Gastrocnemius medialis (tissue), 4 donors: ENCODE measurements at regions not wholly inside any gene's neighbourhood (a gene's known extent, or its start where the extent isn't known, plus 50 kb on each side); places are given as distances from the start of the nearest gene placed in this dataset.

Experiments
- POLR2A ChIP-seq, 2 donors: fragments of 450-650 bp; IDR thresholded peaks; one replicate each; pipeline ENCODE4 v1.6.1; 2017; ENCODE audit warnings: antibody characterized with exemption in 2 of 2, mild to moderate bottlenecking in 2 of 2, moderate library complexity in 2 of 2
- TF ChIP-seq, protein P1 (sequence below), 5 experiments: fragments of 450-650 bp in 3 of 5; fragments of 200-600 bp in 2 of 5; sonication (generic) in 2 of 5; IDR thresholded peaks in 4 of 5; conservative IDR thresholded peaks in 1 of 5; 1 replicate in 4 of 5; 2 replicates in 1 of 5; pipeline ENCODE4 v1.5.1; 2016 to 2019; ENCODE audit warnings: antibody characterized with exemption in 5 of 5, mild to moderate bottlenecking in 3 of 5, moderate library complexity in 3 of 5

GRCh38 chr17:71727723-71728122, 393.1 kb upstream of the SOX9 start:
- TF ChIP-seq, protein P1, sequence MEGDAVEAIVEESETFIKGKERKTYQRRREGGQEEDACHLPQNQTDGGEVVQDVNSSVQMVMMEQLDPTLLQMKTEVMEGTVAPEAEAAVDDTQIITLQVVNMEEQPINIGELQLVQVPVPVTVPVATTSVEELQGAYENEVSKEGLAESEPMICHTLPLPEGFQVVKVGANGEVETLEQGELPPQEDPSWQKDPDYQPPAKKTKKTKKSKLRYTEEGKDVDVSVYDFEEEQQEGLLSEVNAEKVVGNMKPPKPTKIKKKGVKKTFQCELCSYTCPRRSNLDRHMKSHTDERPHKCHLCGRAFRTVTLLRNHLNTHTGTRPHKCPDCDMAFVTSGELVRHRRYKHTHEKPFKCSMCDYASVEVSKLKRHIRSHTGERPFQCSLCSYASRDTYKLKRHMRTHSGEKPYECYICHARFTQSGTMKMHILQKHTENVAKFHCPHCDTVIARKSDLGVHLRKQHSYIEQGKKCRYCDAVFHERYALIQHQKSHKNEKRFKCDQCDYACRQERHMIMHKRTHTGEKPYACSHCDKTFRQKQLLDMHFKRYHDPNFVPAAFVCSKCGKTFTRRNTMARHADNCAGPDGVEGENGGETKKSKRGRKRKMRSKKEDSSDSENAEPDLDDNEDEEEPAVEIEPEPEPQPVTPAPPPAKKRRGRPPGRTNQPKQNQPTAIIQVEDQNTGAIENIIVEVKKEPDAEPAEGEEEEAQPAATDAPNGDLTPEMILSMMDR (IDR thresholded peaks at IDR 0.05 in 4 of 5, conservative IDR thresholded peaks at IDR 0.05 in 1 of 5), result no peak
- no peak for TF ChIP-seq POLR2A (IDR thresholded peaks at IDR 0.05)
